Astrocyte of the spinal cord (primary cell): ENCODE measurements at regions not wholly inside any gene's neighbourhood (a gene's known extent, or its start where the extent isn't known, plus 50 kb on each side); places are given as distances from the start of the nearest gene placed in this dataset.
"Not testable (repeated sequence)": the region's sequence is repeated elsewhere in the genome, so short reads cannot be mapped to it uniquely, and the experiment has no call there.

Experiments used
- DNase-seq: peaks from one replicate; pipeline ENCODE4 v3.0.0; 2011; ENCODE audit warnings: low read depth, low spot score
- H3K4me3 ChIP-seq: 2 replicates; pipeline ENCODE4 v1.5.1; 2011; ENCODE audit warnings: low read depth, mild to moderate bottlenecking, low read length, moderate library complexity
- in situ Hi-C: cut with HindIII; loops from 2 replicates; pipeline ENCODE4 v1.10.0; 2017; ENCODE audit warnings: low sequenced_read_pairs
- TF ChIP-seq, protein P1 (sequence below): IDR thresholded peaks from 2 replicates; pipeline ENCODE4 v1.5.1; 2012; ENCODE audit warnings: low read depth, mild to moderate bottlenecking, low read length, inconsistent platforms

DNA sequence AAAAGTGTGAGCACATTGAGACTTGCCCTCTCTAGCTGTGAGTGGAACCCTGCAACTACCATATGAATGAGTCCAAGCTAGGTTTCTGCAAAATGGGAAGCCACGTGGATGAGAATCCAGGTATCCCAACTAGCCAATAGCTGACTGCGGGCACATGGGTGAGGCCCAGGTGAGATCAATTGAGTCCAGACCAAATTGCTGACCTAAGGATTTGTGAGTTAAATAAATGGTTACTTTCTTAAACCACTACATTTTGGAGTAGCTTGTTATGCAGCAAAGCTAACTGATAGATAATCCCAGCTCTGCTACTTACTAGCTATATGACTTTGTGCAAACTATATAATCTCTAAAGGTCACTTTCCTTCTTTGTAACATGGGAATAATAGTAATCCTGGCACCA, 150.3 kb upstream of the LCORL start:
- no peak overlapping the region for H3K4me3 ChIP-seq
- DNase-seq = no peak
- in situ Hi-C loops = no loop called here
- TF ChIP-seq, protein P1, sequence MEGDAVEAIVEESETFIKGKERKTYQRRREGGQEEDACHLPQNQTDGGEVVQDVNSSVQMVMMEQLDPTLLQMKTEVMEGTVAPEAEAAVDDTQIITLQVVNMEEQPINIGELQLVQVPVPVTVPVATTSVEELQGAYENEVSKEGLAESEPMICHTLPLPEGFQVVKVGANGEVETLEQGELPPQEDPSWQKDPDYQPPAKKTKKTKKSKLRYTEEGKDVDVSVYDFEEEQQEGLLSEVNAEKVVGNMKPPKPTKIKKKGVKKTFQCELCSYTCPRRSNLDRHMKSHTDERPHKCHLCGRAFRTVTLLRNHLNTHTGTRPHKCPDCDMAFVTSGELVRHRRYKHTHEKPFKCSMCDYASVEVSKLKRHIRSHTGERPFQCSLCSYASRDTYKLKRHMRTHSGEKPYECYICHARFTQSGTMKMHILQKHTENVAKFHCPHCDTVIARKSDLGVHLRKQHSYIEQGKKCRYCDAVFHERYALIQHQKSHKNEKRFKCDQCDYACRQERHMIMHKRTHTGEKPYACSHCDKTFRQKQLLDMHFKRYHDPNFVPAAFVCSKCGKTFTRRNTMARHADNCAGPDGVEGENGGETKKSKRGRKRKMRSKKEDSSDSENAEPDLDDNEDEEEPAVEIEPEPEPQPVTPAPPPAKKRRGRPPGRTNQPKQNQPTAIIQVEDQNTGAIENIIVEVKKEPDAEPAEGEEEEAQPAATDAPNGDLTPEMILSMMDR = no peak

DNA sequence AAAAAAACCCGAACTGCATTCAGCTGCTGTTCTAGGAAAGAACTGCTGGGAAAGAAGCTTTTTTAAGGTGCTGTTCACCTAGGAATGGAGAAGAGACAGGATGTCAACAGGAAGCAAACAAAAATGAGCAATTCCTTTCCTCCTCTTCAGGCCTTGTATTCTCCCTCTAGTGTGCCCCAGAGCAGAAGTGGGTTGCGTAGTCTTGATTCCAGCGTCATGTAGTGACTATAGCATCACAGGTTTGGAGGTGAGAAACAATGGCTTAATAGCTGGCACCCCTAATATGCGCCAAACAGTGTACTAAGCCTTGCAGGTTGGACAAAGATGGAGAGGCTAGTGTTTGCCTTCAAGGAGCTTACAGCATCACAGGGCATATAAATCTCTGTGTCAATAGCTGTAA, 146.3 kb upstream of the LCORL start:
- in situ Hi-C loops = no loop called here
- DNase-seq = no peak
- H3K4me3 ChIP-seq = no peak overlapping the region
- TF ChIP-seq, protein P1 = no peak

DNA sequence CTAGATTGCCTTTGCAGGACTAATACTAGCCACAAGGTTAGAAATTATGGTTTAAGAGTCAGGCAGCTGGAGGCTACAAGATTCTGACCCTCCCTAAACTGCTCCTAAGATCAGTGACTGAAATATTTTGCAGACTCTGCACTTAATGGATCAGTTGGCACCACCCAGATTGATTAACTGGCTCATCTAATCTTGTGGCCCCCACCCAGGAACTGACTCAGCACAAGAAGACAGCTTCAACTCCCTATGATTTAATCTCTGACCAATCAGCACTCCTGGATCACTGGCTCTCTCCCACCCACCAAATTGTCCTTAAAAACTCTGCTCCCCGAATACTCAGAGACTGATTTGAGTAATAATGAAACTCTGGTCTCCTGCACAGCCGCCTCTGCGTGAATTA, 145.4 kb upstream of the LCORL start:
- DNase-seq = no peak
- TF ChIP-seq, protein P1 = no peak
- no peak overlapping the region for H3K4me3 ChIP-seq
- in situ Hi-C loops = no loop called here

DNA sequence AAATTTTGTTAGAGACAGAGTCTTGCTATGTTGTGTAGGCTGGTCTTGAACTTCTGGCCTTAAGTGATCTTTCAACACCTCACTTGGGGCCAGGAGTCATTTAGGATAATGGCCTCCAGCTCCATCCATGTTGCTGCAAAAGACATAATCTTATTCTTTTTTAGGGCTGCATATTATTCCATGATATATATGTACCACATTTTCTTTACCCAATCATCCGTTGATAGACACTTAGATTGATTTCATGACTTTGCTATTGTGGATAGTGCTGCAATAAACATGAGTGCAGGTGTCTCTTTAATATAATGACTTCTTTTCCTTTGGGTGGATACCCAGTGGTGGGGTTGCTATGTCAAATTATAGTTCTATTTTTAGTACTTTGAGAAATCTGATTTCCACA, 140.9 kb upstream of the LCORL start:
- DNase-seq = no peak
- no peak overlapping the region for H3K4me3 ChIP-seq
- in situ Hi-C loops = no loop called here
- TF ChIP-seq, protein P1 = no peak

DNA sequence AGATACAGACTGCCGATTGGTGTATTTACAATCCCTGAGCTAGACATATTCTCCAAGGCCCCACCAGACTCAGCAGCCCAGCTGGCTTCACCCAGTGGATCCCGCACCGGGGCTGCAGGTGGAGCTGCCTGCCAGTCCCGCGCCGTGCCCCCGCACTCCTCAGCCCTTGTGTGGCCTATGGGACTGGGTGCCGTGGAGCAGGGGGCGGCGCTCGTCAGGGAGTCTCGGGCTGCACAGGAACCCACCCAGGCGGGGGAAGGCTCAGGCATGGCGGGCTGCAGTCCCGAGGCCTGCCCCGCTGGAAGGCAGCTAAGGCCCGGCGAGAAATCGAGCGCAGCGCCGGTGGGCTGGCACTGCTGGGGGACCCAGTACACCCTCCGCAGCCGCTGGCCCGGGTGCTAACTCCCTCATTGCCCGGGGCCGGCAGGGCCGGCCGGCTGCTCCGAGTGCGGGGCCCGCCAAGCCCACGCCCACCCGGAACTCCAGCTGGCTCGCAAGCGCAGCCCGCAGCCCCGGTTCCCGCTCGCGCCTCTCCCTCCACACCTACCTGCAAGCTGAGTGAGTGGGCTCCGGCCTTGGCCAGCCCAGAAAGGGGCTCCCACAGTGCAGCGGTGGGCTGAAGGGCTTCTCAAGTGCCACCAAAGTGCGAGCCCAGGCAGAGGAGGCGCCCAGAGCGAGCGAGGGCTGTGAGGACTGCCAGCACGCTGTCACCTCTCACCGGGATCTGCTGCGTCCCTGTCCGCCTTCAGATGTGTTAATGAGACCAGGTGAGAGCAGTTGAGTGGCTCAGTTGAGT, 137.8 kb upstream of the LCORL start:
- H3K4me3 ChIP-seq, DNase-seq, in situ Hi-C loops: not testable (repeated sequence)

DNA sequence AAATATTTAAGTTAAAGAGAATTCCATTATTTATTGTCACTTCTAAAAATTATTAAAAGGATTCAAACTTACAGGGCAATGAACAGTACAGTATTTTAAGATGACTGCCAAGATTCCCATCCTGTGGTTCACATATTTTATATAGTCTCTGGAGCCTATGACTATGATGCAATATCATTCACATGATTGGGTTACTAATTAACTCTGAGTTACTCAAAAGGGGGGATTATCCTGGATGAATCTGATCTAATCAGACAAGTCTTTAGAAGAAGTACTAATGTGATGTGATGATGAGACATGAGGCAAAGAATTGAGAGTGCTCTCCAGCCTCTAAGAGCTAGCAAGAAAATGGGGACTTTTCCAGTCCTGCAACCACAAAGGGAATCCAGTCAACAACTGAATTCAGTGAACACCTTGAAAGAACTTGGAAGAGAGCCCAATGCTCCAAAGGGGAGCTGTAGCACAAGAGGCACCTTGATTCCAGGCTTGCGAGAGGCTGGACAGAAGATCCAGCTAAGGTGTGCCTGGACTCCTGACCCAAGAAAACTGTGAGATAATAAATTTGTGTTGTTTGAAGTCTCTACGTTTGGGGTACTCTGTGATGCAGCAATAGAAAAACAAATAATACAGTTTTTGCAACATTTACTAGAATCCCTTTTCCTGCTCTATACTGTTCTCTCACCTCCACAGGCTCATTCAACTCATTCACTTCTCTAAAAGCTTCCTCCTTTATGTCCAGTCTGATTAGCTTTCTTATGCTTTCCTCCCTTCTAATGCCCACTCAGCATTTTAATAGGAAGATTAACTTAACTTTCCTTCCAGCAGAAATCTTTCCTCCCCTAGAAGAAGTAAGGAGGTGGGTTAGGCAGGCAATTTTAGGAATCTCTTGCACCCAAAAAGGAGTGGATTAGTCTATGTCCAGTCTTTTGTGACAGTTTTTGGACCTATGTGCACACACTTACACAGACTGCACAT, 133.8 kb upstream of the LCORL start:
- no peak for DNase-seq
- TF ChIP-seq, protein P1 = no peak
- in situ Hi-C loops = no loop called here
- H3K4me3 ChIP-seq = no peak overlapping the region

DNA sequence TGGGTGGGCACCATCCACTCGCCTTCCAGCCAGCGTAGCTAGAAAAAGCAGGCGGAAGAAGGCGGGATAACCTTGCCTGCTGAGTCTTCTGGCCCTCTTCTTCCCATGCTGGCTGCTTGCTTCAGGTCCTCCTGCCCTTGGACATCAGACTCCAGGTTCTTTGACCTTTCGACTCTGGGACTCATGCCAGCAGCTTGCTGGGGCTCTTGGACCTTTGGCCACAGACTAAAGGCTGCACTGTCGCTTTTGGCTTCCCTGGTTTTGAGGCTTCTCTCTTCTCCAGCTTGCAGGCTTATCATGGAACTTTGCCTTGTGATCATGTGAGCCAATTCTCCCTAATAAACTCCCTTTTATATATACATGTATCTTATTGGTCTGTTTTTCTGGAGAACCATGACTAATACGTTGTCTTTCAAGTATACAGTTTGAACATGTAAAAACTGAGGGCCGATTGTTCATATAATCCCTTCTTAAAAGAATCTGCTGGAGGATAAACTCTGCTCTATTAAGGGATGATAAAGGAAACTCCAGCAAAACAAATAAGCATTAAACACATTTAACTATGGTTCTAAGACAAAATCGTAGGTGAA, 116.6 kb upstream of the LCORL start:
- no peak overlapping the region for H3K4me3 ChIP-seq
- DNase-seq = no peak
- TF ChIP-seq, protein P1 = no peak
- in situ Hi-C loops = no loop called here
